ENCODE measurements at regions not wholly inside any gene's neighbourhood (a gene's known extent, or its start where the extent isn't known, plus 50 kb on each side); places are given as distances from the start of the nearest gene placed in this dataset.

DNA sequence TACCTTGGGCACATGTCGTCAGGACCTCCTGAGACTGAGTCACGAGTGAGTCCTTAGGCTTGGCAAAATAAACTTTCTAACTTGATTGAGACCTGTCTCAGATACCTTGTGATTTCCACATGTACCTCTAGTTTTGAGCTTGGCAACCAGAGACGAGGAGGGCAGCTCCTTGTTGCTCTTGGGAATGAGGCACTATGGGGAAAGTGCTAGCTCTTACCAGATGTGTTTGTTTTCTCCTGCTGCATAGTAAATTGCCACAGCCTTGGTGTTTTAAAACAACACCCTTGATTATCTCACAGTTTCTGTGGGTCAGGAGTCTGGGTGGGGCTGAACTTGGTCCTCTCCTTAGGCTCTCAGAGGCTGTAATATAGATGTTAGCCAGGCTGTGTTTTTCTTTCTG, 59.1 kb upstream of the MAML3 start:
- DNase-seq: no peak

GRCh38 chr4:140212646-140213045, 58.7 kb upstream of the MAML3 start:
- no peak for DNase-seq

GRCh38 chr4:140212194-140212593, 58.2 kb upstream of the MAML3 start:
- DNase-seq: no peak

- no peak for DNase-seq
Observed at GRCh38 chr4:140211693-140212092, 57.7 kb upstream of the MAML3 start.

- DNase-seq: no peak
Observed at GRCh38 chr4:140211161-140211560, 57.2 kb upstream of the MAML3 start.

DNA sequence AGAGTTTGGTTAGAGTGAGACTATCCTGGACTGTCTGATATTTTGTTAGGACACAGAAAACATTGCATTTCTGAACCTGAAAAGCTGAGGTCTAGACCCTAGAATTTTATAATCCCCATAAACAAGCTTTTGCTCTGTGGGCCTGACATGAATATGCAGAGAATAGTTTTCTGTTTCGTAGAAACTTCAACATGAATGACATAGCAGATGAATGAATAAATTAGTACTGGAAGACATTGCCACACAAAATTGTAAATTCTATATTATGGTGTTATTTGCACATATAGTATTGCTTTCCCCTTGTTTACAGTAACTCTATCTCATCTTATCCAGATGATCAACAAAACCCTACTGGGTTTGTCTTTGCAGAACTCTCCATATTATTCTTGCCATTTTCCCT, 54.9 kb upstream of the MAML3 start:
- DNase-seq: no peak
